HuH-7.5 (cell line): ENCODE measurements at regions not wholly inside any gene's neighbourhood (a gene's known extent, or its start where the extent isn't known, plus 50 kb on each side); places are given as distances from the start of the nearest gene placed in this dataset.

Experiments used
- DNase-seq: peaks from one replicate; pipeline ENCODE4 v3.0.0; 2011; ENCODE audit warnings: low spot score

DNA sequence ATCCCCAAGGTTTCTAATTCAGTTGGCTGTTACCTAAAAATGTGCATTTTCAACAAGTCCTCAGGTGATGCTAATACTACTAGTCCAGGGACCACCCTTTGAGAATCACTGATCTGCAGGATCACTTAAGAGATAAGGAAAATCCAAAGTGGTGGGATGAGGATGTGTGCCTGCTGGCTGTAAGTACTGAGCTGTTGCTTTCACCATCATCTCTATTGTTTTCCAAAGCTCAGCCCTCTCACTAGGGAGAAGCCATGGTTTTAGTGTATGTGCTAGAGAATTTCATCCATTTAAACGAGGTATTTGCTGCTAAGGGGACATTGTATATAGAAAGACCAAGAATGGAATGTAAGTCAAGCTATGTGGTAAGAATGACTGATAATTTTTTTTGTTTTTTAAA lies 202.3 kb downstream of the KIF21A start:
- no peak for DNase-seq

DNA sequence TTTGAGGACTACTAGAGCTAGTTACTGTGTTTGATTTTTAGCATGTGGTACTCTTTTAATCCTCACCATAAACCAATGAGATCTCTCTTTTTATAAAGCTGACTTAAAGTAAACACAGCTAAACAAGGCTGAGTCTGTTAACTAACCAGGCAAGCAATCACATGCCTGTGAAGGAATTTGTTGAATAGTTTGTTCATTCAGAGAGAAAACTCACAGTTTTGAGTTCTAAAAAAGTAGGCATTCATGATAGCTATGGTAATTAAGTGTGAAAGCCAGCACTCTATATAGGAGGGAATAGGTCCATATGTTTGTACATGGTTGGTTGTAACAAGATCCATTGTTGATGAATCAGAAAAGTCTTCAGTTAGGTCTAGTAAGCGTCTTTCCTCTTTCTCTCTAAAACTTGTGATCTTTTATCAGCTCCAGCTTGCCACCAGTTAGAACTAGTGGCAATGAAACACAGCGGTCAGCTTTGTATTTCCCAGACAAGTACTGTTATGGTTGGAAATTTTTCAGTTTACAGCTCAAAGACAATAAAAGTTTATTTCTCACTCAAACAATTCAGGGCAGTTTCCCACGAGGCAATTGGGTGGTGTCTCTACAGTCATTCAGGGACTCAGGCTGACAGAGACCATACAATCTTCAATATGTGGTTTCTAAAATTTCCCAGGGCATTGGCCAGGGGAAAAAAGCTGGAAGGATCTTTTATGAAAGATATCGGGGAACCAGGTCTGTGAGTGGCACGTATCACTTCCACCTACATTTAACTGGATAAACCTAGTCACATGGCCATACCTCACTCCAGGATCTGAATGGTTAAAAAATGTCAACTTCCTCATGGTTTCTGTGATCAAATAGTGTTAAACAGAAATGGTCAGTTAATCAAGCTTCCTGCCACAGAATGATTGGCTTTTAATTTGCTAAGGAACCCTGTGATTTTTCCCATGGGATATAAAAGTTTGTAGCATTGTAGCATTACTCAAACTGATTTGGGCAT lies 203.1 kb downstream of the KIF21A start:
- DNase-seq: no peak

DNA sequence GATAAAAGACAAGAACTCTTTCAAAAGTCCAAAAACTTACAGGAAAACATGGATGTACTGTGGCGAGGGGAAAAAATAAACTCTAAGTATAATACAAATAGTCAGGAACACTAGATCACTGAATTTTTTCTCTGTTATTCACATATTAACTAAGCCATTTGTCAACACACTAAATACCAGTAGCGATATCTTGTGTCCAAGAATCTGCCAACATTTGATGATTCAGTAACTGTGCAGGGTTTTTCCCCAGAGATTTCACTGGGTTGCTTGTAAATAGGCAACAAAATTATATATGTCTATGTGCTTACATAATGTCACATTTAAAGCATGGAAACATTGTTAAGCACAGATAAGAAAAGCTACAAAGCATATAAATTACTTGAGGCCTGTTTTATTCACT lies 205.9 kb downstream of the KIF21A start:
- DNase-seq: no peak

DNA sequence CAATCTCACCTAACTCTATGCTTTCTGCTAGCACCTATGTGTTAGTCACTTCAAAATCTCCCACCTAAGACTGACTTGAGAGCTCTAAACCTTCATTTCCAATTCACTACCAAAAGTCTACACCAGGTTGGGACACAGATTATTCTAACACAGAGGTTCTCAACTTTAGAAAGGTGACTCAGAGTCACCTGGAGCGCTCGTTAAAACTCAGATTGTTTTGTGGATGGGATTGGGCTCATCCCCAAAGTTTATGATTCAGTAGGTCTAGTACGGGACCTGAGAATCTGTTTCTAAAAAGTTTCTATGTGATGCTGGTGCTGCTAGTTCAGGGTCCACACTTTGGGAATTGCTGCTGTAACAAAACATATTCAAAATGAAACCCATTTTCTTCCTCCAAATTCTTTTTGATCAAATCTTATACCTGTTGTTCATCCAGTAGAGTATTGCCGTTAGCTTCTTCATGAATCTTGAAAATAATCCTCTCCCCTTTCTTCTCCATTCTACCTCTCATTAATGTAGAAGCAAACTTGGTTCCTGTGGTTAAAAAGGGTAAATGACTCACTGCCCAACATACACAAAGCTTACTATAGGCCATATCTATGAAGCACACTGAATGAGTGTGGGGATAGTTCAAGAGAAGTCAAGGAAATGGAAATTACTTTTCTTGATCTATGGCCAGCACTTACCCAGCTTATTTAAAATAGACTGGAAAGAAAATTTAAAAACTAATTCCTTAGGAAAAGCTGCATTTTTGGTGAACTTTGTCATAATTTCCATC lies 206.7 kb downstream of the KIF21A start:
- DNase-seq: no peak

DNA sequence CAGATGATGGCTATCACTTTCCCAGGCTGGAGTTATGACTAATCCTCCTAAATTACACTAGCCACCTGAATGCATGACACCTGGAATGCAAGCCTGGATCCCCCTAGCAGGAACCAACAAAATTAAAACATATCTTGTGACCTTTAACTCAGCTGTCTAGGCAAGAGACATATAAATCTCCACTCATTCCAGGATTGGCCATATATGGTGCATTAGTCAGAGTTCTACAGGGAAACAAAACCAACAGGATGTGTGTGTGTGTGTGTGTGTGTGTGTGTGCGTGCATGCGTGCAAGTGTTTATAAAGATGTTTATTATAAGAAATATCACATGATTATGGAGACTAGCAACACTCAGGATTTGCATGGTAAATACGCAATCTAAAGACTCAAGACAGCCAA lies 212.8 kb downstream of the KIF21A start:
- no peak for DNase-seq

DNA sequence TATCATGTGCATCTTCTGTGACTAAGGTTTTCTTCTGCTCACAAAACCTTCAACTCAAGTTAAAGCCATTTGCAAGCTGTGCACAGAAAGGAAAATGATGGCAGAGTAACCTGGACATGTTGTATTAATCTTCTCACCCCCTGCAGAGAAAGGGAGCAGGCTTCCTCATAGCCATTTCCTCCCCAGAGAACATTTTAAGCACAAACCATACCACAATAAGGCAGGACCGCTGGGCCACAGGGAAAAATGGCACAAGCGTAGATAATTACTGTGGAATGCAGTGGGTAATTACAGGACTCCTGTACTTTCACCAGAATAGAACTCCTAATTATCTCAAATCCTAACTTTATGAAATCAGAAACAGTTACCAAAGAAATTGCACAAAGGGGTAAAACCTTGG lies 215.7 kb downstream of the KIF21A start:
- no peak for DNase-seq

DNA sequence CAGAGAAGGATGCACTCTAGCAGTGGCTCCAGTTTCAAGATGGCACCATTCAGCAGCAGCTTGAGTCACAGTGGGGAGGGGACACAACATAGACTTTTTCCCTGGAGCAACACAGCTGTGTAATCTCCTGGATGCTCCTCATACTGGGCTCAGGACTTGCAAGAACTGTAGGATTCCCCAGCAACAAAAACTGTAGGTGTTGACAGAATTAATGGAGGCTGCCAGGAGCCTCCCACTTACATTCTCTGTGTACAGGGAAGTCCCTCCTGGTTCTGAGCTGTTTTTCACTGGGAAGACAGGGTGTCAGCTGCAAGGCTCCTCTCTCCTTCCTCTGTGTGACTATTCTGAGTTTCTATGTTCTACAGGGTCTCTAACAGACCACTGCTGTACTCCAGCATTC lies 217.9 kb downstream of the KIF21A start:
- no peak for DNase-seq

DNA sequence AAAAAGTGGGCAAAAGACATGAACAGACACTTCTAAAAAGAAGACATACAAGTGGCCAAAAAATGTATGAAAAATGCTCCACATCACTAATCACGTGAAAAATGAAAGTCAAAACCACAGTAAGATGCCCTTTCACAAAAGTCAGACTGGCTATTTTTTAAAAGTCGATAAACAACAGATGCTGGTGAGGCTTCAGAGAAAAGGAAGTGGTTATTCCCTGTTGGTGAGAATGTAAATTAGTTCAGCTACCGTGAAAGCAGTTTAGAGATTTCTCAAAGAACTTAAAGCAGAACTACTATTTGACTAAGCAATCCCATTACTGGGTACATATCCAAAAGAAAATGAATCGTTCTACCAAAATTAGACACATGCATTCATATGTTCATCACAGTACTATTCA lies 237.0 kb downstream of the KIF21A start:
- no peak for DNase-seq

DNA sequence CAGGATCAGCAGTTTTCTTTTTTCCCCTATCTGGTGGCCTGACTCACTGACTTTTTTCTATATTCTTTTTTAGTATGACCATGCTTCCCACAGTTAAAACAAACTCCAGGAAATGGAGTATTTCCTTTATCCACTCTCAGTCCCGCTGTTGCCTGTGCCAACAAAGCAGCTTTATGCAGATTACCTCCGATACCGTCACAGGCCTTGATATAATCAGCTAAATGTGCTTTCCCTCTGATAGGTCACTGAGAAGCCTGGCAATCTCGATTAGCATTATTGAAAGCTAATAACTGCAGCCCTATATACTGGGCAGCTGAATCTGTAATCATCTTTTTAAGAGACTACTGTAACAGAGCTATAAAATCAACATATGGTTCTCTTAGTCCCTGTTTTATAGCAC lies 243.6 kb downstream of the KIF21A start:
- DNase-seq: no peak

DNA sequence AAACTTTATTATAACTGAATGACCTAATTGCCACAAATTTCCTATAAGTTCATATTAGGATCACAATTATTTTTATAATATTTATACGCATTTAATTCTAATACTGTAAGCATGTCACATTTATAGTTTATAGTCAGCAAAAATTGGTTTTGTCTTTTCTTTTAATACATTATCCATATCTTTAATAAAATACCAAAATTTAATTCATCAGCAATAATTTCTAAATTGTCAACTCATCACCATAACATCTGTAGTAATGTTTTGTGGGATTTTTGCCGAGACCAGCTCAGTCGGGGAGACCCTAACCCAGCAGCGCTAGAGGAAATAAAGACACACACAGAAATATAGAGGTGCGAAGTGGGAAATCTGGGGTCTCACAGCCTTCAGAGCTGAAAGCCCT lies 254.2 kb downstream of the KIF21A start:
- no peak for DNase-seq

DNA sequence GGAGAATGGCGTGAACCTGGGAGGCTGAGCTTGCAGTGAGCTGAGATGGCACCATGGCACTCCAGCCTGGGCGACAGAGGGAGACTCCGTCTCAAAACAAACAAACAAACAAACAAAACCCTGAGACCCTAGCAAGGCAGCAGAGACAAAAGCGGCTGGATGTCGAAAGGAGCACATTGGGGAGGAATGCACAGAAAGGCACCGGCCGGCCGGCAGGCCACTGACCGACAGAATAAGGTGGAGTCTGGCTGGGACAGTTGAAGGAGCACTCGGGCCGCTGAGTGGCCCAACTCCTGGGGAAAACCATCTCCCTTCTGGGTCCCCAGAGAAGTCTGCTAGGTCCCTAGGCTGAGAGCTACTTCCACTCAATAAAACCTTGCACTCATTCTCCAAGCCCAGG lies 256.2 kb downstream of the KIF21A start:
- no peak for DNase-seq

DNA sequence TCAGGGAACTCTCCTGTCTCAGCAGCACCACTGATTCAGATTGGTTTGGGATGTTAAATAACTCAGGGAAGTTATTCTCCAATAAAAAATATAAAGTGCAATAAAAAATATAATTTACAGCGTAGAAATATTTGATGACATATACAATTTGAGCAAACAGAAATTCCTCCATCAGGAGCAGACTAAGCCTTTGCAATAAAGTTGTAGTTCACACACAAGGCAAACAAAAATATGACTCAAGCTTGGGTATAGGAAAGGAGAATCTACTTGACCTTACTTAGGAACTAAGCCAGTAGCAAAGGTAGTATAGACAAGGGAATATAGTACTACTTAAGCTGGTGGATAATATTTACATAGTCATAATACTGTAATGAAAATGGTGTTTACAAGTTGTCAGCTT lies 264.1 kb downstream of the KIF21A start:
- DNase-seq: no peak

DNA sequence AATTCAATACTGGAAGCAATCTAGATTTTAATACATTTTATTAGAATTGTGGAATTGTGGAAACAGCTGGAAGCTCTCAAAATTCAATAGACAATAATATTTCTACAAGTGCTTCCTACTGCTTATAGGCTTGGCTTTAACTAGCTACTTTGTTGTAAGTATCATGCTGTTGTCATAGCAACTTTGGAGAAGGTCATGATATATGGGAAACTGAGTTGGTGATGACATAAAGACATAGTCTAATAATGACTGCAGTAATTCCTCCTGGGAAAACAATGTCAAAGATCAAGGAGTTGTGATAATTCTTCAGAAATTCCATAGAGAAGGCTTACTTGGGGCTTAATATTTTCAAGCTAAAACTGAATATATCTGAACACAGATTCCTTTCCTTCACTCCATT lies 266.6 kb downstream of the KIF21A start:
- no peak for DNase-seq

DNA sequence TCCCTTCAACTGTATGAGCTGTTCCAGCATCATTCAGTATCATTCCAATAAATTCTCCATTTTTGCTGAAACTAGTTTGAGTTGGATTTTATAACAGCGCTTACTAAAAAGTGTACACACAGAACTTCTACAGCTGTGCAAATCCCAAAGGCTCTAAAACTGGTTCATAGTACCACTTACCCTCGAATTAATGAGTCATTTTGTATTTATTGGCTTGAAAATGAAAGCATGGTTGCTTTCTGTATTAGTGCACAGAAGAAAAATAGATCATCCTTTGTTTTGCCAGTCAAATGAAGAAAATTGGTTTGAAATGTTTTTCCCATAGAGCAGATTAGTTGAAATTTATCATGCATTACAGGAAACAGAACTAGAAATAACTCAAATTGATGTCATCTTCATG lies 268.3 kb upstream of the CPNE8 start:
- DNase-seq: no peak

DNA sequence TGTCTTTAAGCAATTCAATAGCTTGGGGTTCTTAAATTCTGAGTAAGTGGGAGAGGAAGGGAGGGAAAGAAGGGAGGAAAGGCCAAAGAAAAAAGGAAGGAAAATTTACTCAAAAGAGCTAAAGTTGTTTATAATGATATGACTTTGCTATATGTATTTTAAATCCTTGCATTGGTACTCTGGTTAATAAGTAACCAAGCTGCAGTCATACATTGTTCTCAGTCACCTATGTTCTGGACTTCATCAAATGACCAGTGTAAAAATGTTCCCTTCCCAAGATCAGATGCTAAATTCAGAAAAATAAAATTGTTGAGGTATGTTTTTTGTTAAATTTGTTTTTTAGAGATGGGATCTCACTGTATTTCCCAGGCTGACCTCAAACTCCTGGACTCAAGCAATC lies 259.9 kb upstream of the CPNE8 start:
- DNase-seq: no peak

DNA sequence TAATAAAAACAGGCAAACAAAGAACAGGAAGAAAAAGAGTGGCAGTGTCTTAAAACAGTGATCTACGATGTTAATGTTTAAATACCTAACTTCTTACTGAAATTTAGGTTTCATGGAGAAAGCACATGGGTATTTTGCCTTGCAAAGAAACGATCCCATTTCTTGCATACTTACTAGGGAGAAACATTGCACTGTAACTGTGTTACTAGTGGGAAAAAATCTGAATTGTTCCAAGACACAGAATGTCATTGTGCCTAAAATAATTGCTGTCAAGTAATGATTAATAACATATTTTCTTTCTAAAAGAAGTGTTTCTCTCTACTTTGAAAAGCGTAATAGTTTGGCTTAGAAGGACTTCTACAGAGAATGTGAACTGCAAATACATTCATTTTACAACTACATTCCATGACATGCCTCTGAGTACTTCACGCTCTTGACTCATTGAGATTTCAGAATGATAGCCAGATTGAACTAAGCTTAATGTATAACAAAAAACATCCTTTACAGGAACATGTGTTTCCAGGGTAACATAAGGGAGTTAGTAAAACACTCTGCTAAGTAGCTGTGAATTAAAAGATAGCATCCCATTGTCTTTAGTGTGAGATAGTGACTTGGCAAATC lies 256.2 kb upstream of the CPNE8 start:
- DNase-seq: no peak

DNA sequence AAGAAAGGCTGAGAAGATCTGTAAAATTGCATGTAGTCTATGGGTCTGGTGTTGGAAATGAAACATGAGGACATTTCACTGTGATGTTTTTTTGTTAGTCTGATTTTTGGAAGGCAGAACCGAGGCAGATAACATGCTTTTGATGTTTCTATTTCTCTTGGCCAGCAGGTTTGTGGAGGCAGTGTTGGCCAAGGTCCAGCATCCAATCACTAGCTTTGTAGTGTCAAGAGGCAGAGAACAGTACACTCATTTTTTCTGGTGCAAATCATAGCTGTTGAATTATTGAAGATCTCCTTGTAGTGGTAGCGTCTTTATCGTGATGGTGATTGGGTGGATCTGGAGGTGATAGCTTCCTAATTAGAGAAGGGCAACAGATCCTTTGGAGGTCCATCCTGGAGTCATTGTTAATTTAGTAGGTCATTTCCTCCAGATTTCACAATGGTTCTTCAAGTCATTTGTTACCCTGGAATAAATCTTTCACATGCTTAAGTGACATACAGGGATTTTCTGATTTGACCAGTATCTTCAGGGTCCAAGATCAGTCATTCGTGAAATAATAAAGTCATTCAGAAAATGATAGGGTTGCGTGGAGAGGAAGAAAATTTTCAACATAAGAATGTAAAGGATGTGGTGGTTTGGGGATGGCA lies 252.4 kb upstream of the CPNE8 start:
- DNase-seq: no peak

DNA sequence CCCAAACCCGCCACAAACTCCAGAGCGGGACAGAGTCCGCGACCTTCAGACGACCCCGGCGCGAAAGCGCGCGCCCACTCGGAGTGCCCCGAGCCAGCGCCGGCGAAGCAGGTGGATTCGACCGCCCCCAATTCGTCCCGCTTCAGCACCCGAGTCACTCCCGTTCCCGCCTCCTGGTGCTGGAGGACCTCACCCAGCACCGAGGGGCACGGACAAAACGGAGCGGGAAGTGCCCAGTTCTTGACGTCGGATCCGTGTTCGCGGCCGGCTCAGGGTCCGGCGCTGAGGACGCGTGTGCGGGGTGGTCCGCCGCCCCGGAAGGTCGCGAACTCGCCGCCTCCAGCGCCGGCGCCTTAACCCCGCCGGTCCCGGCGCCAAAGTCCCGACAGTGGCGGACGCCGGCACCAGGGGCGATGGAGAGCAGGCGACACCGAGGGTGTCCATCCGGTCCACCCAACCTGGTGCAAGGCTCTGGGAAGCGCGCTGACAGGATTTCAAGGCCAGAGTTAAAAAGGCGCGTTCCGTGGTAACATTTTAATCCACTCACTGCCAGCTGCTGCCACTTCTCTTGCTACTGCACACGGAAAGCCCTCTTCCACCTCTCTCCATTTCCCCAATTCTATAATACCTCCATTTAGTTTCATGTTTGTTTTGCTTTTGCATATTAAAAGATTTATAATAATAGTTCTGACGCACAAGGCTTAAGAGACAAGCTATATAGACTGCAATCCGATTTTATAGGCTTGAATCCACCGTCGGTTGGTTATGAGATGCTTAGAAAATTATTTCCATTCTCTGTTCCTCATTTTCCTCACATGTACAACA lies 240.0 kb upstream of the CPNE8 start:
- no peak for DNase-seq

DNA sequence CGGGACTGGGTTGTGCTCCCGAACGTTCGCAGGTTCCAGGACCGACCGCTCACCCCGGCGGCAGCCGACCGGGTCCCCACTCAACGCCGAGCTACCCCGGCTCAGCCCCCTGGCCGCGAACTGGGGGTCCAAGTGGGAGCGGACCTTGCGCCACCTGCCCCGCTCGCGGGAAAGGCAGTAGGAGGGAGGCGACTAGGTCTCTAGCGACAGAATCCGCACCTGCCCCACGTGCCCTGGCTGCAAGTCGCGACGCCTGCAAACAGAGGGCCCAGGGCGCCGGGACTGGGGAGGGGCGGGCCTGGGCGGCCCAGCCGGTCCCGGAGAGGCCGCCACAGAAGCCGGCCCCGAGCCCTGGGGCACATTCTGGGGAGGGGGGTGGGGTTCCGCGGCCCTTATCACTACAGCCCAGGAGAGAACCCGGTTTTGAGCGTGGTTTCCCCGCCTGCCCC lies 239.2 kb upstream of the CPNE8 start:
- DNase-seq: no peak

DNA sequence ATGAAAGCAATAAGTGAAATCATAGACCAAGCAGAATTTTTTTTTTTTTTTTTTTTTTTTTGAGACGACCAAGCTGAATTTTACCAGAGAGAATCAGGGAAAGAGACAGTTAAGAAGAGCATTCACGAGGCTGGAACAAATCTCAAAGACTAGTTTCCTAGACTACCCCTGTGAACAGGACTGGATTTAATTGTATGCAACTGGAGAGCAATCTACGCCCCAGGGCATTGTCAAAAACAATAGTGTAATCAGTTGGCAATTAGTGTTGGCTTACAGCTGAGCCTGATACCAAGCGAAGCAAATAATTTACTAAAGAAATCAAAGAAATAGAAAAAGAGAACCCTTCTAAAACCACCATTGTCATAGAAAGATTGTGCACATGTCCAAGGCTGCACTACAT lies 232.9 kb upstream of the CPNE8 start:
- no peak for DNase-seq

DNA sequence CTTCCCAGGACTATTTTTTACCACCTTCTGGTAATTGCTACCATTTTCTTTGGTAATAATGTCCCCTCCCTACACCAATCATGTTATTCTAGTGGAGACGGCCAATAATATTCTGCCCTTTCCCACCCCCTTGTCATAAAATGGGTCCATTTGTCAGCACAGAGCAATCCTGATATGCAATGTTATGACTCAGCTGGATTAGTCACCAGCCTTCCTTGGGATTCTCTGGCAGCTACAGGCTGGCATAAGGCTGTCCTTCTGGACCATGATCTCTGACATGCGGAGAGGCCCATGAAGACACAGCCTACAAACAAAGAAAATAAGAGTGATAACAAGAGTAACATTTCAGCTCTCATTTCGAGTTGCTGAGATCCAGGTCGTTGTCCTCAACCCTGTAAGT lies 222.0 kb upstream of the CPNE8 start:
- DNase-seq: no peak
